ENCODE measurements at regions not wholly inside any gene's neighbourhood (a gene's known extent, or its start where the extent isn't known, plus 50 kb on each side); places are given as distances from the start of the nearest gene placed in this dataset.
"Not testable (repeated sequence)": the region's sequence is repeated elsewhere in the genome, so short reads cannot be mapped to it uniquely, and the experiment has no call there.

DNA sequence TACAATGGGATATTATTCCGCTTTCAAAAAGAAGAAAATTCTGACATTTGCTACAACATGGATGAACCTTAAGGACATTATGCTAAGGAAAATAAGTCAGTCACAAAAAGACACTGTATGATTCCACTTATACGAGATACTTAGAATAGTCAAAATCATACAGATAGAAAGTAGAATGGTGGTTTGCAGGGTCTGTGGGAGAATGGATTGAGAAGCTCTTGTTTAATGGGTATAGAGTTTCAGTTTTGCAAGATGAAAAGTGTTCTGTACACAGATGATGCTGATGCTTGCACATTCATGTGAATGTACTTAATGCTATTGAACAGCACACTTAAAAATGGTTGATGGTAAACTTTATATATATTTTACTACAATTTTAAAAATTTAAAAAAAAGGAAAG is 2050.7 kb upstream of the WWC1 start:
- no peak for DNase-seq
- Histone ChIP-seq H3K4me3 (ENCODE audit: insufficient read depth, low read depth, low read length) (no peak overlapping the region), H3K36me3 (replicated peaks; ENCODE audit: control insufficient read depth, insufficient read depth, low read length) (no peaks in the 10 kb centered on the region), H3K27me3 (ENCODE audit: control insufficient read depth, insufficient read depth, low read length) (no peaks in the 10 kb centered on the region)

GRCh38 chr5:166245556-166245955 is 2045.9 kb upstream of the WWC1 start:
- DNase-seq: no peak
- Histone ChIP-seq H3K27me3 (ENCODE audit: control insufficient read depth, insufficient read depth, low read length) (no peaks in the 10 kb centered on the region), H3K4me3 (ENCODE audit: insufficient read depth, low read depth, low read length) (no peak overlapping the region), H3K36me3 (replicated peaks; ENCODE audit: control insufficient read depth, insufficient read depth, low read length) (no peaks in the 10 kb centered on the region)

GRCh38 chr5:166251786-166252185 is 2039.7 kb upstream of the WWC1 start:
- H3K36me3 ChIP-seq (replicated peaks; ENCODE audit: control insufficient read depth, insufficient read depth, low read length): no peaks in the 10 kb centered on the region
- no peak for DNase-seq
- H3K4me3 ChIP-seq (ENCODE audit: insufficient read depth, low read depth, low read length): no peak overlapping the region
- H3K27me3 ChIP-seq (ENCODE audit: control insufficient read depth, insufficient read depth, low read length): no peaks in the 10 kb centered on the region

GRCh38 chr5:166257661-166258060 is 2033.8 kb upstream of the WWC1 start:
- Histone ChIP-seq H3K36me3 (replicated peaks; ENCODE audit: control insufficient read depth, insufficient read depth, low read length) (no peaks in the 10 kb centered on the region), H3K4me3 (ENCODE audit: insufficient read depth, low read depth, low read length) (no peak overlapping the region), H3K27me3 (ENCODE audit: control insufficient read depth, insufficient read depth, low read length) (no peaks in the 10 kb centered on the region)
- DNase-seq: no peak

GRCh38 chr5:166262395-166262794 is 2029.0 kb upstream of the WWC1 start:
- no peaks in the 10 kb centered on the region for H3K27me3 ChIP-seq (ENCODE audit: control insufficient read depth, insufficient read depth, low read length)
- no peak overlapping the region for H3K4me3 ChIP-seq (ENCODE audit: insufficient read depth, low read depth, low read length)
- H3K36me3 ChIP-seq (replicated peaks; ENCODE audit: control insufficient read depth, insufficient read depth, low read length): no peaks in the 10 kb centered on the region
- DNase-seq: no peak

DNA sequence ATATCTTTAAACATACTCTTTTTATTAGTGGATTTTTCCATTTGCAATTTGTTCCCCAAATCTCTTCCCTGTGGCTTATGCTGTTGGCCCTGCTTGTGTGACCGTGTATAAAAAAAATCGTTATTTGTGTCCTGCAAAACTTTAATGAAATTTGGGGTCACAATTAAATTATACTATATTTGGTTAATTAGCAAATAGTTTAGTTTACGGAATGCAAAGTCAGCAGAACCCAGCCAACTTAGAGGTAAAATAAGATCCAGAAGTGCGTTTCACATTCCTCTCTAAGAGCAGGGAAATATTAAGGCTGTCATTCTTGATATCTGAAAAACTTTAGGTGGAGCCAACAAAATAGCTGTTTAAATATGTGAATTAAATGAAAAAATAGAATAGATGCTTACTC is 2023.5 kb upstream of the WWC1 start:
- H3K36me3 ChIP-seq (replicated peaks; ENCODE audit: control insufficient read depth, insufficient read depth, low read length): no peaks in the 10 kb centered on the region
- DNase-seq: no peak

DNA sequence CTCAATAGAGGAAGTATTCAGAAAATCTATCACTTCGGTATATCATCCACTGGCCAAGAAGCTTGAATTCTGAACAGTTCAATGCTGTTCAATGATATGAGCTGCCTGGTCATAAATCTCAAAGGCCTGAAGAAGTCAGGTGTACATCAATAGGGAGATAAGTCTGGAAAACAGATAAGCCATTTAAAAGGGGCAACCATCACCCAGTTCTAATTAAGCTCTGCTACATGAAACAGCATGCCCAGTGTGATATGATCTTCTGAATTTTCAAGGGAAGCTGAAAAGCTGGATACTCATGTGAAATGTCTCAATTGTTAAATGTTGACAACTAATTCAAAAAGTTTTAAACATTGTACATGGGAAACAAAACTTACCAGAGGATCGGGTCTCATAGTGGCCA is 2020.7 kb upstream of the WWC1 start:
- H3K27me3 ChIP-seq (ENCODE audit: control insufficient read depth, insufficient read depth, low read length): no peaks in the 10 kb centered on the region
- H3K36me3 ChIP-seq (replicated peaks; ENCODE audit: control insufficient read depth, insufficient read depth, low read length): no peaks in the 10 kb centered on the region
- DNase-seq: no peak
- H3K4me3 ChIP-seq (ENCODE audit: insufficient read depth, low read depth, low read length): no peak overlapping the region

More for the DNA sequence above, 2023.5 kb upstream of the WWC1 start:
- Histone ChIP-seq H3K27me3 (ENCODE audit: control insufficient read depth, insufficient read depth, low read length) (no peaks in the 10 kb centered on the region), H3K4me3 (ENCODE audit: insufficient read depth, low read depth, low read length) (no peak overlapping the region)

- DNase-seq: no peak
- Histone ChIP-seq H3K27me3 (ENCODE audit: control insufficient read depth, insufficient read depth, low read length) (no peaks in the 10 kb centered on the region), H3K36me3 (replicated peaks; ENCODE audit: control insufficient read depth, insufficient read depth, low read length) (no peaks in the 10 kb centered on the region), H3K4me3 (ENCODE audit: insufficient read depth, low read depth, low read length) (no peak overlapping the region)
Observed at GRCh38 chr5:166276006-166276405, 2015.4 kb upstream of the WWC1 start.

DNA sequence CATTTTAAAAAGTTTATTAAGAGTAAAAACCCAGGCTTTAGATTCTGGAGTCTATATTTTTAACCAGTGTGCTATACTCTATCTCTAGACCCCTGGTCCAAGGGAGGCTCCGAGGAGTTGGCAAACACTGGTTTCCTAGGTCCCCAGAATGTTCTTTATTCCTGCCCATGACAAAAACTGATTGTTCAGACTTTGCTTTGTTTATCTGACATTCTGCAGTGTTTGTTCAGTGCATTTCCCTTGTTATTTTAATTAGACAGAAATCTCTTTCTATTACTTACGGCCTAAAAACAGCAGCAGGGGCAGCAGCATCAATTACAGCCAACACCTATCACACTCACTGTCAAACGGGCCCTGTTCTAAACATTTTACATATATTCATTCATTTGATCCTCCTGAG is 2011.6 kb upstream of the WWC1 start:
- no peaks in the 10 kb centered on the region for H3K36me3 ChIP-seq (replicated peaks; ENCODE audit: control insufficient read depth, insufficient read depth, low read length)
- H3K27me3 ChIP-seq (ENCODE audit: control insufficient read depth, insufficient read depth, low read length): no peaks in the 10 kb centered on the region
- no peak overlapping the region for H3K4me3 ChIP-seq (ENCODE audit: insufficient read depth, low read depth, low read length)
- DNase-seq: no peak

DNA sequence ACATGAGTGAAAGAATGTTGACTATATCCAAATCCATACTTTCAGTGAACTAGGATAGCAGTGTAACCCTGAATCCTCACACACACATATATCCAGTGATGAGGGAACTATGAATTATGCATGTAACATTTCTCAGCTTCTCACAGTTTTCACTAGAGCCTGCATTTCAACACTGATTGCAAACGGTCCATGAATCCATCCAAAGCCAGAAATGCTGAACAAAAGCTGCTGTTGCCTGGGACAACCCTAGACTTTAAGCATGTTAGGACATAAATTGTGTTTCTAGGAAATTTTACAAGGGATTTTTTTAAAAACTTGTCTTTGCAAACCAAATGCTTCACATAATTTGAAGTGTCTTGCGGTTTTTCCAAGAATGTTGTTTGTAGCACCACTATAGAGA is 2010.0 kb upstream of the WWC1 start:
- Histone ChIP-seq H3K4me3 (ENCODE audit: insufficient read depth, low read depth, low read length) (no peak overlapping the region), H3K27me3 (ENCODE audit: control insufficient read depth, insufficient read depth, low read length) (no peaks in the 10 kb centered on the region), H3K36me3 (replicated peaks; ENCODE audit: control insufficient read depth, insufficient read depth, low read length) (no peaks in the 10 kb centered on the region)
- no peak for DNase-seq

- Histone ChIP-seq H3K4me3 (ENCODE audit: insufficient read depth, low read depth, low read length) (no peak overlapping the region), H3K36me3 (replicated peaks; ENCODE audit: control insufficient read depth, insufficient read depth, low read length) (no peaks in the 10 kb centered on the region), H3K27me3 (ENCODE audit: control insufficient read depth, insufficient read depth, low read length) (no peaks in the 10 kb centered on the region)
- DNase-seq: no peak
Observed at GRCh38 chr5:166282939-166283338, 2008.5 kb upstream of the WWC1 start.

- H3K36me3 ChIP-seq (replicated peaks; ENCODE audit: control insufficient read depth, insufficient read depth, low read length): no peaks in the 10 kb centered on the region
- no peaks in the 10 kb centered on the region for H3K27me3 ChIP-seq (ENCODE audit: control insufficient read depth, insufficient read depth, low read length)
- DNase-seq: no peak
- H3K4me3 ChIP-seq (ENCODE audit: insufficient read depth, low read depth, low read length): no peak overlapping the region
Observed at GRCh38 chr5:166285361-166285760, 2006.1 kb upstream of the WWC1 start.

GRCh38 chr5:166286832-166287231 is 2004.6 kb upstream of the WWC1 start:
- H3K36me3 ChIP-seq (replicated peaks; ENCODE audit: control insufficient read depth, insufficient read depth, low read length): no peaks in the 10 kb centered on the region
- H3K27me3 ChIP-seq (ENCODE audit: control insufficient read depth, insufficient read depth, low read length): no peaks in the 10 kb centered on the region
- DNase-seq: no peak
- H3K4me3 ChIP-seq (ENCODE audit: insufficient read depth, low read depth, low read length): no peak overlapping the region

DNA sequence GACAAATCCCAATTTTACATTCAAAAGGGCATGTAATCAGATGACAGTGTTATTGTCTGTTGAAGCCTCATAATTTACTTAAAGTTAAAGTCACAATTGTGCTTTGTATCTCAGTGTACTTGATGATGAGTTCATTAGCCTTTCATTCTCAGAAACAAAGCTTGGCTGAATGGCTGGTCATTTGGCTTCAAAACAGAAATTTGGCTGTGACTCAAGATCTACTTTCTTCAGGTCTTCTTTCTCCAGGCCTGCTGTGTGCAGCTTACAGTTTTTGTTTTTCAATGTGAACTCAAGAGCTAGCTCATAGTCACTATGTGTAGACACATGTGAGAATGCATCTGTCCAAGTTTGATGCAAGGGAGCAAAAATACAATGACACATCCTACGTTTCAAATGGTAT is 2003.6 kb upstream of the WWC1 start:
- H3K36me3 ChIP-seq (replicated peaks; ENCODE audit: control insufficient read depth, insufficient read depth, low read length): no peaks in the 10 kb centered on the region
- no peak for DNase-seq
- no peak overlapping the region for H3K4me3 ChIP-seq (ENCODE audit: insufficient read depth, low read depth, low read length)
- H3K27me3 ChIP-seq (ENCODE audit: control insufficient read depth, insufficient read depth, low read length): no peaks in the 10 kb centered on the region

DNA sequence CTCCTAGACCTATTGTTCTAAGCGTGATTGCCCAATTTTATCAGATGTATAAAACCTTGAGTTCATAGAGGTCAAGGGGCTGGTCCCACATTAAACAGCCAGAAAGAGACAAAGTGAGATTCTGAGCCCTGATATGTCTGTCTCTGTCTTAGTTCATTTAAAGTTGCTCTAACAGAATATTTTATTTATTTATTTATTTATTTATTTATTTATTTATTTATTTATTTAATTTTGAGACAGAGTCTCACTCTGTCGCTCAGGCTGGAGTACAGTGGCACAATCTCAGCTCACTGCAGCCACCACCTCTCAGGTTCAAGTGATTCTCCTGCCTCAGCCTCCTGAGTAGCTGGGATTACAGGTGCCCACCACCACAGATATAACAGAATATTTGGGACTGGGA is 1999.6 kb upstream of the WWC1 start:
- not testable (repeated sequence) for H3K27me3 ChIP-seq (ENCODE audit: control insufficient read depth, insufficient read depth, low read length); H3K36me3 ChIP-seq (replicated peaks; ENCODE audit: control insufficient read depth, insufficient read depth, low read length); DNase-seq; H3K4me3 ChIP-seq (ENCODE audit: insufficient read depth, low read depth, low read length)

GRCh38 chr5:166293892-166294291 is 1997.6 kb upstream of the WWC1 start:
- Histone ChIP-seq H3K4me3 (ENCODE audit: insufficient read depth, low read depth, low read length) (no peak overlapping the region), H3K36me3 (replicated peaks; ENCODE audit: control insufficient read depth, insufficient read depth, low read length) (no peaks in the 10 kb centered on the region), H3K27me3 (ENCODE audit: control insufficient read depth, insufficient read depth, low read length) (no peaks in the 10 kb centered on the region)
- no peak for DNase-seq
